GM20000 (cell line): ENCODE measurements at regions not wholly inside any gene's neighbourhood (a gene's known extent, or its start where the extent isn't known, plus 50 kb on each side); places are given as distances from the start of the nearest gene placed in this dataset.

Experiments
- DNase-seq: peaks from one replicate; pipeline ENCODE4 v3.0.0; 2012; ENCODE audit warnings: low spot score
- CTCF ChIP-seq: IDR thresholded peaks from 2 replicates; pipeline ENCODE4 v1.5.1; 2012; ENCODE audit warnings: mild to moderate bottlenecking, control low read depth; ENCODE audit errors: extremely low read depth, missing control alignments

DNA sequence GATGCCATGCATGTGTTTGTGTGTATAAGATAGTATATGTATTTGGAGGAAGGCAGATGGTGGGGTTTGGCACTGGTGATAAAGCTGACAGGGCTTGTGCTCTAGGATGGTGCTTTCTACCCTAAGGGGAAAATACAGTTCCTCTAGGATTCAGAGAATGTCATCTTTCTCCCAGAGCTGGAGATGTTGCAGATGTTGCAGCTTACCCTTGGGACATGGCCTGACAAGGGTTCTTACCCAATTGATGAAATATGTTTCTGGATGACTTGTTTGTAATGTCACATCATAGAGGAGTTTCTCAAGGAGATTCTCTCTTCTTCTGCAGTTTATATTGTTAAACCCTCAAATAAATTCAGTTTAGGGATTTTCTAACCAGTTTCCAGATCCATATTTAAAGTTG is 52.5 kb upstream of the PITX2 start:
- no peak for TF ChIP-seq CTCF
- DNase-seq, result no peak

DNA sequence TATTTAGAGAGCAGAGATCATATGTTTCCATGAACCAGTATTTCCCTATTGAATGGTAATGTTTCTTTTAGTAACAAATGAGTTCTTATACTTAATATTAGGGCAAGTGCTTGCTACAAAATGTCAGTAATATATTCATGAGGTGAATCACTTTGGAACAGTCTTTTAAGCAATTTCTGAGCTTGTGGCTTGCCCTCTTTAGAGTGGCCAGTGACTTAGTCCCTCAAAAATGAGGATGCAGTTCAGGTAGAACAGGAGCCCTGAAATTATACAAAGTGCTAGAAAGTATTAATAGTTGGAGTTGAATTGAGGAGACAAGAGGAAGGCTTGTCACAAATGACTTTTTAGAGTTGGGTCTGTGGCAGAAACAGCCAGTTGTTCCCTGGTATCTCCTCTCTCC is 53.4 kb upstream of the PITX2 start:
- TF ChIP-seq CTCF, result no peak
- no peak for DNase-seq

DNA sequence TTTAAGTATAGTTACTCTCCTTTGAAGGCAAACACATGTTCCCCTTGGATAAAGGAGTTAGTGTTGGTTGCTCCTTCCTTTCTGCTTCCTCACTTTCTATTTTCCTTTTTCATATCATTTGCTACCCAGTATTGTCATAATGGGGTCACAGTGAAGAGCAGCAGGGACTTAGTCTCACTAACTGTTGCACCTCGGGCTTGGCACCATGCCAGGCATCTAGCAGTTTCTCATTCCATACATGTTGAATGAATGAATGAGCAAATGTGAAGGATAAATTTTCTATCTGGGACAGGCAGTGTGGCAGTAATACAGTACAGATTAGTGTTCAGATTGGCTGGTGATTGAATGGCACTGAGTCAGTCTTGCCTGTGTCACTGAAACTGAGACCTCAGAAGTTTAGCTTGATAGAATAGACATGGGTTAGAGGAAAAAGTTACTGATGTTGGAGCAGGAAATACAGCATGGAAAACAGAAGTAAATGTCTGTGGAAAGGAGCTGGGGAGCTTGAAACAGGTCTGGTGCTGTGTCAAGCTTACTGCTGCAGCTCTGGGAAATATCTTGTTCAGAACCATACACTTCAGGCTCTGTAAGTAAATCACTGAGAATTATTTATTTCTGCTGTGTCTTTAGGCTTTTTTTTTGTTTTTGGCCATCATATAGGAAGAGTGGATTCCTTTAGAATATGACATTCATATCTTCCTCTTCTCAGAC is 55.8 kb upstream of the PITX2 start:
- no peak for TF ChIP-seq CTCF
- DNase-seq, result no peak

DNA sequence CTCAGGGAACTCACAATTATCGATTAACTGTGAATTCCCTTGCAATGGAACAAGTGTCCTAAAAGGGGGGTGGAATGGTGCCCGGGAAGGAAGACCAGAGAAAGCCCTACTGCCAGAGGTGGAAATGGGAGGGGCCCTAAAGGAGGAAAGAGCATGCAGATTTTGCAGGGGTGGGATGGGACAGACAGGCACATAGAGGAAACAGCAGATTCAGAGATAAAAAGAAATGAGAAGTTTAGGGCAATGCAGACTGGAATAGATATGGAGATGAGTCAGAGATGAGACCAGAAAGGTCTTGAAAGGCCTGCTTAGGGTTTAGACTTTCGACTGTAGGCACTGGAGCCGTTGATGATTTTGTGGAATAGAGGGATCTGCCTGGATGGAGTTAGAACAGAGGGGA is 57.4 kb upstream of the PITX2 start:
- no peak for DNase-seq
- TF ChIP-seq CTCF, result no peak

DNA sequence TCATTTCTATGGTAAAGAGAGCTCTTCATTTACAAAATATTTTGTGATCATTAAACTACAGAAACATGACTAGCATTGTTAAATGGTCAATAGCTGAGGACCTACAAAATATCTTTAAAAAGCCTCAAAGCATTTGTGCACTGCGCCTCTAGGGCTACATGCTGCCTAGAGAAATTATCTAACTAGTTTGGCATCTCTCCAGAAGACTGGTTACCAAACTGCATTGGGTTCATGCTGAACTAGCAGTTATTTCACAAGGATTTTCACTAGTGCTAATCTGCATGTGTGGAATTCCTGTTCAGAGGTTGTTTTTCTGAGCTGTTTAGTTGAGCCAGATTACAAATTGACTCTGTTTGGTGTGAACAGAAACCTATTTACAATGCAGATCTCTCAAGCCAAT is 58.5 kb upstream of the PITX2 start:
- no peak for DNase-seq
- no peak for TF ChIP-seq CTCF

GRCh38 chr4:110682311-110682710 is 59.4 kb upstream of the PITX2 start:
- no peak for TF ChIP-seq CTCF
- no peak for DNase-seq

GRCh38 chr4:110683601-110684000 is 60.7 kb upstream of the PITX2 start:
- no peak for TF ChIP-seq CTCF
- no peak for DNase-seq
